OCI-LY7 (cell line): ENCODE measurements at regions not wholly inside any gene's neighbourhood (a gene's known extent, or its start where the extent isn't known, plus 50 kb on each side); places are given as distances from the start of the nearest gene placed in this dataset.

Experiments
- BruUV-seq: library from RNA; stranded (reverse); fragments of 400-500 nt; replicated peaks from 2 replicates; lab custom pipeline; 2021; lab: Mats Ljungman, UMichigan
- CTCF ChIA-PET: fragments of 300-600 bp; sonication (Branson Sonifier 250); formaldehyde crosslinking; loops from one replicate; lab custom pipeline; 2022; ENCODE audit warnings: antibody characterized with exemption; ENCODE audit not compliant: unreplicated experiment; lab: Charles Lee
- POLR2A ChIA-PET: fragments of 300-600 bp; sonication (Branson Sonifier 250); formaldehyde crosslinking; loops from one replicate; lab custom pipeline; 2022; ENCODE audit warnings: antibody characterized with exemption; lab: Charles Lee
- DNase-seq: peaks from one replicate; pipeline ENCODE4 v3.0.0-alpha.2; 2015; ENCODE audit warnings: low spot score
- H2AFZ ChIP-seq: fragments of 200-600 bp; sonication (generic), shearing (Covaris generic); 2 replicates; pipeline ENCODE4 v1.6.1; 2014; ENCODE audit warnings: mild to moderate bottlenecking, antibody characterized with exemption, low read length, moderate library complexity
- H3K27ac ChIP-seq: fragments of 200-600 bp; sonication (generic); 2 replicates; pipeline ENCODE4 v1.5.1; 2014; ENCODE audit warnings: mixed run types, low read depth, mild to moderate bottlenecking, moderate library complexity, low read length, inconsistent platforms; ENCODE audit not compliant: poor library complexity, severe bottlenecking
- H3K36me3 ChIP-seq: fragments of 200-600 bp; sonication (generic); 2 replicates; pipeline ENCODE4 v1.6.1; 2014; ENCODE audit warnings: mild to moderate bottlenecking, antibody characterized with exemption, low read length, moderate library complexity, mixed read lengths; ENCODE audit not compliant: insufficient read depth
- H3K4me1 ChIP-seq: fragments of 200-600 bp; sonication (generic); 2 replicates; pipeline ENCODE4 v1.5.1; 2014; ENCODE audit warnings: mild to moderate bottlenecking, low read length; ENCODE audit not compliant: insufficient read depth, poor library complexity, severe bottlenecking
- H3K4me2 ChIP-seq: fragments of 200-600 bp; sonication (generic); 2 replicates; pipeline ENCODE4 v1.6.1; 2014; ENCODE audit warnings: mild to moderate bottlenecking, low read length
- H3K4me3 ChIP-seq: fragments of 200-600 bp; sonication (generic); 2 replicates; pipeline ENCODE4 v1.5.1; 2014; ENCODE audit warnings: mild to moderate bottlenecking, low read depth, low read length; ENCODE audit not compliant: poor library complexity, severe bottlenecking
- H3K79me2 ChIP-seq: fragments of 200-600 bp; sonication (generic); 2 replicates; pipeline ENCODE4 v1.6.1; 2016; ENCODE audit warnings: low read depth, mild to moderate bottlenecking, low read length, moderate library complexity, mixed read lengths; ENCODE audit not compliant: insufficient read depth
- H3K9me2 ChIP-seq: fragments of 200-600 bp; sonication (generic); 2 replicates; pipeline ENCODE4 v1.6.1; 2016; ENCODE audit warnings: mild to moderate bottlenecking, low read length, mixed read lengths; ENCODE audit not compliant: insufficient read depth
- H3K9me3 ChIP-seq: fragments of 200-600 bp; sonication (generic); 2 replicates; pipeline ENCODE4 v1.6.1; 2014; ENCODE audit warnings: mild to moderate bottlenecking, mixed run types, low read length, mixed read lengths
- H4K20me1 ChIP-seq: fragments of 200-600 bp; sonication (generic); 2 replicates; pipeline ENCODE4 v1.6.1; 2014; ENCODE audit warnings: mild to moderate bottlenecking, antibody characterized with exemption, low read length, moderate library complexity, mixed read lengths; ENCODE audit not compliant: insufficient read depth
- EZH2phosphoT487 ChIP-seq: fragments of 200-600 bp; sonication (generic); IDR thresholded peaks from 2 replicates; pipeline ENCODE4 v1.6.1; 2018; ENCODE audit warnings: low read depth, borderline replicate concordance, mild to moderate bottlenecking, mixed run types, antibody characterized with exemption, low read length, moderate library complexity, mixed read lengths
- intact Hi-C: fragments of 100-400 bp; cut with micrococcal nuclease; formaldehyde crosslinking; loops from one replicate; pipeline ENCODE4 v1.10.0; 2022; ENCODE audit not compliant: unreplicated experiment
- TF ChIP-seq, protein P1 (sequence below): fragments of 200-600 bp; sonication (generic); conservative IDR thresholded peaks from 2 replicates; pipeline ENCODE4 v1.5.1; 2014; ENCODE audit warnings: mild to moderate bottlenecking, antibody characterized with exemption, low read length, moderate library complexity, mixed read lengths

DNA sequence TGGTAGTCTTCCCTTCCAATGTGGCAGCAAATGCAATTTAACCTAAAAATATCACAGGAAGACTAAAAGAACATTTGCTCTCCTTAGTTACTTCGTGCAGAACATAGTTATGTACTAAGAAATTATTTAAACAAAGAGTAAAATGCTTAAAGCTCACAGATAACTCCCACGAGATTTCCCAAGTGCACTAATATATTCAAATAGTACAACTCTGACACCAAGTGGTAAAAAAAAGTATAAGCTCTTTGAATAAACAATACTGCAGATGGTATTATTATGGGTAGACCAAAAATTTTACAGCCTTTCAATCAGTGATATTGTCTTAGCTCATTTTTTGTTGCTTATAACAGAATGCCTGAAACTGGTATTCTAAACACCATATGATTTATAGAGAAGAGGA is 52.8 kb upstream of the FILIP1 start:
- intact Hi-C loops: no loop called here
- POLR2A ChIA-PET: no interaction called here
- H3K27ac ChIP-seq: no peak overlapping the region
- DNase-seq: peak; percentile 7
- 0 out of 2 replicates have a peak, but pooled peaks cover 4% of the 10 kb centered on the region for H4K20me1 ChIP-seq
- no TSS peak for BruUV-seq
- H3K4me3 ChIP-seq: no peak overlapping the region
- H3K79me2 ChIP-seq: no peaks in the 10 kb centered on the region
- CTCF ChIA-PET: no interaction called here
- H3K9me3 ChIP-seq: no peaks in the 10 kb centered on the region
- H2AFZ ChIP-seq: 0 out of 2 replicates have a peak overlapping the region, but pooled peaks have one; percentile 7
- no peaks in the 10 kb centered on the region for H3K9me2 ChIP-seq
- TF ChIP-seq, protein P1, sequence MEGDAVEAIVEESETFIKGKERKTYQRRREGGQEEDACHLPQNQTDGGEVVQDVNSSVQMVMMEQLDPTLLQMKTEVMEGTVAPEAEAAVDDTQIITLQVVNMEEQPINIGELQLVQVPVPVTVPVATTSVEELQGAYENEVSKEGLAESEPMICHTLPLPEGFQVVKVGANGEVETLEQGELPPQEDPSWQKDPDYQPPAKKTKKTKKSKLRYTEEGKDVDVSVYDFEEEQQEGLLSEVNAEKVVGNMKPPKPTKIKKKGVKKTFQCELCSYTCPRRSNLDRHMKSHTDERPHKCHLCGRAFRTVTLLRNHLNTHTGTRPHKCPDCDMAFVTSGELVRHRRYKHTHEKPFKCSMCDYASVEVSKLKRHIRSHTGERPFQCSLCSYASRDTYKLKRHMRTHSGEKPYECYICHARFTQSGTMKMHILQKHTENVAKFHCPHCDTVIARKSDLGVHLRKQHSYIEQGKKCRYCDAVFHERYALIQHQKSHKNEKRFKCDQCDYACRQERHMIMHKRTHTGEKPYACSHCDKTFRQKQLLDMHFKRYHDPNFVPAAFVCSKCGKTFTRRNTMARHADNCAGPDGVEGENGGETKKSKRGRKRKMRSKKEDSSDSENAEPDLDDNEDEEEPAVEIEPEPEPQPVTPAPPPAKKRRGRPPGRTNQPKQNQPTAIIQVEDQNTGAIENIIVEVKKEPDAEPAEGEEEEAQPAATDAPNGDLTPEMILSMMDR: peak; percentile 59
- TF ChIP-seq EZH2phosphoT487: no peak
- no peaks in the 10 kb centered on the region for H3K36me3 ChIP-seq
- H3K4me2 ChIP-seq: no peak overlapping the region
- H3K4me1 ChIP-seq: no peaks in the 10 kb centered on the region

DNA sequence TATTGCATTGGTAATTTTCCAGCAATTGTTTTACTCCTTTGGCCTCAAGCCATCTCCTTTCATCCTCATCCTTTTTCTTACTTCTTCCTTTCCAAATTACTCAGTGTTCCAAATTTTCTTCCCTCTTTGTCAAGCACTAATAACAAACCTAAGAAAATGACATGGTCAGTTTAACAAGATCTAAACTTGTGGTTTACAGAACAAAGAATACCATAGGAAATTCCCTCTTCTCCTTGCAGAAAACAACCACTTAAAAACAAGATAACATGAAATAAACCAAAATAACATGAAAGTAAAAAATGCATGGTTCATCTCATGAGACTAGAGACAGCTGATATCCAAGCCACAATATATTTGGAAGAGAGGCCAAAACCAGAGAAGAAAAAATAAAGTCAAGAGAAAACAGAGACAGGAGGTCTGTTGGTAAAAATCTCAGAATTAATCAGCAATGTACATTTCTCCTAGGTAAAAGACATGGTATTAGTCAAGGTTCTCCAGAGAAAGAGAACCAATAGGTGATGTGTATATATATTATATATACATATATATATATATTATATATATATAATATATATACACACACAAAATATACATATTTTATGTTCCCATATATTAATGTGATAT is 51.0 kb upstream of the SENP6 start:
- no peaks in the 10 kb centered on the region for H3K9me3 ChIP-seq
- no peaks in the 10 kb centered on the region for H3K9me2 ChIP-seq
- H3K79me2 ChIP-seq: no peaks in the 10 kb centered on the region
- POLR2A ChIA-PET: no interaction called here
- no peak overlapping the region for H2AFZ ChIP-seq
- no peak overlapping the region for H3K27ac ChIP-seq
- 0 out of 2 replicates have a peak, but pooled peaks cover 4% of the 10 kb centered on the region for H4K20me1 ChIP-seq
- TF ChIP-seq EZH2phosphoT487: no peak
- TF ChIP-seq, protein P1: no peak
- no peak overlapping the region for H3K4me3 ChIP-seq
- DNase-seq: no peak
- CTCF ChIA-PET: no interaction called here
- H3K4me1 ChIP-seq: no peaks in the 10 kb centered on the region
- H3K4me2 ChIP-seq: no peak overlapping the region
- no peaks in the 10 kb centered on the region for H3K36me3 ChIP-seq
- intact Hi-C loops: no loop called here
- BruUV-seq: no TSS peak

DNA sequence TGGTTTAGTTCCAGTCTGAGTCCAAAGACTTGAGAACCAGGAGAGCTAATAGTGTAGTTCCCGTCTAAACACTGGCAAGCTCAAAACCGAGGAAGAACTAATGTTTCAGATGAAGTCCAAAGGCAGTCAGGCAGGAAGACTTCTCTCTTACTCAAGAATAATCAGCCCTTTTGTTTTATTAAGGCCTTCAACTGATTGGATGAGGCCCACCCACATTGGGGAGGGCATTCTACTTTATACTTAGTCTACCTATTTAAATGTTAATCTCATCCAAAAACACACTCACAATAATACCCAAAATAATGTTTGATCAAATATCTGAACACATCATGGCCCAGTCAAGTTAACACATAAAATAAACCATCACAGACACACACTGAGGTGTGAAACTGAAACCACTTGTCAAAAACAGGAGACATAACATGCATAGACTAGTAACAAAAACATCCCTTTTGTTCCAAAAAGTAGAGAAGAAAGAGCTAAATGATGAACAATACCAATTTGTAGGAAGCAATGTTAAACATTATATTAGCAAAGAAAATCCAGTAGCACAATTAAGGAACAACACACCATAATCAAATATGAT is 50.2 kb upstream of the SENP6 start:
- intact Hi-C loops: no loop called here
- DNase-seq: no peak
- no peak overlapping the region for H3K4me2 ChIP-seq
- H3K36me3 ChIP-seq: no peaks in the 10 kb centered on the region
- H2AFZ ChIP-seq: no peak overlapping the region
- no peak overlapping the region for H3K27ac ChIP-seq
- POLR2A ChIA-PET: interaction anchor here (0.7 kb wide), 1 partner anchor 178 kb away, joined by 3 read pairs; no protein-coding TSS in a partner anchor
- TF ChIP-seq, protein P1: no peak
- no peak for TF ChIP-seq EZH2phosphoT487
- H3K4me3 ChIP-seq: no peak overlapping the region
- no peaks in the 10 kb centered on the region for H3K9me2 ChIP-seq
- H3K79me2 ChIP-seq: no peaks in the 10 kb centered on the region
- H3K9me3 ChIP-seq: no peaks in the 10 kb centered on the region
- H4K20me1 ChIP-seq: no peaks in the 10 kb centered on the region
- CTCF ChIA-PET: no interaction called here
- no TSS peak for BruUV-seq
- no peaks in the 10 kb centered on the region for H3K4me1 ChIP-seq
